Colonic mucosa (tissue), 4 donors: ENCODE measurements at regions not wholly inside any gene's neighbourhood (a gene's known extent, or its start where the extent isn't known, plus 50 kb on each side); places are given as distances from the start of the nearest gene placed in this dataset.

Source experiments
- DNase-seq: peaks from one replicate; pipeline ENCODE4 v3.0.0-alpha.2; 2020
- H3K27ac ChIP-seq: fragments of 200-600 bp; one replicate; pipeline ENCODE4 v1.8.0; 2021
- H3K27me3 ChIP-seq: fragments of 200-600 bp; one replicate; pipeline ENCODE4 v1.8.0; 2021
- H3K36me3 ChIP-seq: fragments of 200-600 bp; one replicate; pipeline ENCODE4 v1.8.0; 2021
- H3K4me1 ChIP-seq: fragments of 200-600 bp; one replicate; pipeline ENCODE4 v1.8.0; 2021; ENCODE audit warnings: mild to moderate bottlenecking
- H3K4me3 ChIP-seq: fragments of 200-600 bp; one replicate; pipeline ENCODE4 v1.8.0; 2021
- H3K9ac ChIP-seq, 2 donors: one replicate each; pipeline ENCODE4 v1.7.0; 2013; ENCODE audit warnings: control low read depth in 2 of 2, low read depth in 2 of 2, low read length in 2 of 2
- H3K9me3 ChIP-seq: fragments of 200-600 bp; one replicate; pipeline ENCODE4 v1.8.0; 2021
- CTCF ChIP-seq: fragments of 200-600 bp; IDR thresholded peaks from one replicate; pipeline ENCODE4 v1.8.0; 2022; ENCODE audit warnings: antibody characterized with exemption, mild to moderate bottlenecking
- intact Hi-C: fragments of 100-400 bp; cut with DNase I; formaldehyde crosslinking; loops from one replicate; pipeline ENCODE4 v1.14.1; 2022
- donor health status: healthy.
- donor health status: DM: no; HTN: no; CAD: no.
- donor health status: DM: no; HTN: no; CAD: no.

- intact Hi-C loops: no loop called here
- no peak for TF ChIP-seq CTCF
- Histone ChIP-seq H3K4me1 (no peaks in the 10 kb centered on the region), H3K4me3 (no peak overlapping the region), H3K9ac (no peak overlapping the region), H3K27me3 (no peaks in the 10 kb centered on the region), H3K9me3 (no peaks in the 10 kb centered on the region), H3K27ac (no peak overlapping the region), H3K36me3 (no peaks in the 10 kb centered on the region)
- no peak for DNase-seq
Measured at GRCh38 chr15:87267798-87268197, 988.7 kb downstream of the NTRK3 start.

GRCh38 chr15:87263871-87264270 is 992.7 kb downstream of the NTRK3 start:
- H3K9ac ChIP-seq: no peak overlapping the region
- intact Hi-C loops: no loop called here
- no peaks in the 10 kb centered on the region for H3K9me3 ChIP-seq
- H3K4me3 ChIP-seq: no peak overlapping the region
- H3K27ac ChIP-seq: no peak overlapping the region
- no peaks in the 10 kb centered on the region for H3K4me1 ChIP-seq
- no peaks in the 10 kb centered on the region for H3K27me3 ChIP-seq
- TF ChIP-seq CTCF: no peak
- H3K36me3 ChIP-seq: no peaks in the 10 kb centered on the region
- no peak for DNase-seq

GRCh38 chr15:87263296-87263695 is 993.2 kb downstream of the NTRK3 start:
- DNase-seq: no peak
- Histone ChIP-seq H3K4me1 (no peaks in the 10 kb centered on the region), H3K36me3 (no peaks in the 10 kb centered on the region), H3K27me3 (no peaks in the 10 kb centered on the region), H3K27ac (no peak overlapping the region), H3K9me3 (no peaks in the 10 kb centered on the region), H3K9ac (no peak overlapping the region), H3K4me3 (no peak overlapping the region)
- no peak for TF ChIP-seq CTCF
- intact Hi-C loops: no loop called here

GRCh38 chr15:87245592-87245991 is 1010.9 kb downstream of the NTRK3 start:
- no peaks in the 10 kb centered on the region for H3K27me3 ChIP-seq
- TF ChIP-seq CTCF: no peak
- no peak overlapping the region for H3K4me3 ChIP-seq
- H3K9ac ChIP-seq: no peak overlapping the region
- H3K9me3 ChIP-seq: no peaks in the 10 kb centered on the region
- no peak for DNase-seq
- intact Hi-C loops: loop anchor here (10.0 kb wide), 1 partner anchor 61 kb away; no protein-coding TSS in a partner anchor
- no peaks in the 10 kb centered on the region for H3K36me3 ChIP-seq
- H3K27ac ChIP-seq: no peak overlapping the region
- H3K4me1 ChIP-seq: no peaks in the 10 kb centered on the region

- Histone ChIP-seq H3K27ac (no peak overlapping the region), H3K9ac (no peak overlapping the region), H3K36me3 (no peaks in the 10 kb centered on the region), H3K4me1 (no peaks in the 10 kb centered on the region), H3K27me3 (no peaks in the 10 kb centered on the region), H3K9me3 (no peaks in the 10 kb centered on the region), H3K4me3 (no peak overlapping the region)
- no peak for TF ChIP-seq CTCF
- intact Hi-C loops: loop anchor here (10.0 kb wide), 1 partner anchor 59 kb away; no protein-coding TSS in a partner anchor
- no peak for DNase-seq
Measured at GRCh38 chr15:87243474-87243873, 1013.1 kb downstream of the NTRK3 start.
